Keratinocyte (primary cell): ENCODE measurements at regions not wholly inside any gene's neighbourhood (a gene's known extent, or its start where the extent isn't known, plus 50 kb on each side); places are given as distances from the start of the nearest gene placed in this dataset.

Experiments used
- DNase-seq: peaks from one replicate; pipeline ENCODE4 v3.0.0-alpha.2; 2011; ENCODE audit warnings: low read depth, missing footprints, low spot score
- FAIRE-seq: peaks from 2 replicates; lab custom pipeline; 2011; peaks lifted over from hg19 to GRCh38; lab: Jason Lieb, UNC
- H2AFZ ChIP-seq: 2 replicates; pipeline ENCODE4 v1.6.0; 2012; ENCODE audit warnings: low read length, control low read depth, inconsistent platforms; ENCODE audit not compliant: control insufficient read depth
- H3K27ac ChIP-seq: 2 replicates; pipeline ENCODE4 v1.5.1; 2011; ENCODE audit warnings: low read length; ENCODE audit not compliant: control insufficient read depth, insufficient read depth
- H3K27me3 ChIP-seq: 3 replicates; pipeline ENCODE4 v1.6.0; 2011; ENCODE audit warnings: low read length; ENCODE audit not compliant: control insufficient read depth, insufficient read depth; ENCODE audit errors: extremely low read depth
- H3K36me3 ChIP-seq, 2 experiments: 2 replicates in 1 of 2; 3 replicates in 1 of 2; pipeline ENCODE4 v1.5.1; 2011; ENCODE audit warnings: low read length in 2 of 2, mild to moderate bottlenecking in 1 of 2; ENCODE audit not compliant: control insufficient read depth in 2 of 2, insufficient read depth in 2 of 2; ENCODE audit errors: extremely low read depth in 1 of 2
- H3K4me1 ChIP-seq: 3 replicates; pipeline ENCODE4 v1.5.1; 2011; ENCODE audit warnings: low read length; ENCODE audit not compliant: control insufficient read depth, insufficient read depth; ENCODE audit errors: extremely low read depth
- H3K4me2 ChIP-seq: 3 replicates; pipeline ENCODE4 v1.6.0; 2011; ENCODE audit warnings: low read depth, low read length; ENCODE audit not compliant: control insufficient read depth, insufficient read depth; ENCODE audit errors: extremely low read depth
- H3K4me3 ChIP-seq, 3 experiments: fragments of 200-600 bp in 1 of 3; sonication (generic) in 1 of 3; 2 replicates in 2 of 3; 3 replicates in 1 of 3; pipeline ENCODE4 v1.5.1; 2011 to 2016; ENCODE audit warnings: low read length in 3 of 3, mild to moderate bottlenecking in 3 of 3, control low read depth in 2 of 3, inconsistent platforms in 1 of 3, low read depth in 1 of 3, mixed read lengths in 1 of 3, mixed run types in 1 of 3, moderate library complexity in 1 of 3; ENCODE audit not compliant: control insufficient read depth in 2 of 3, insufficient read depth in 2 of 3; ENCODE audit errors: extremely low read depth in 1 of 3
- H3K79me2 ChIP-seq: 2 replicates; pipeline ENCODE4 v1.6.0; 2012; ENCODE audit warnings: low read length; ENCODE audit not compliant: control insufficient read depth, insufficient read depth
- H3K9ac ChIP-seq: 3 replicates; pipeline ENCODE4 v1.6.0; 2011; ENCODE audit warnings: low read length; ENCODE audit not compliant: control insufficient read depth, insufficient read depth; ENCODE audit errors: extremely low read depth
- H3K9me1 ChIP-seq: 3 replicates; pipeline ENCODE4 v1.6.0; 2011; ENCODE audit warnings: low read length; ENCODE audit not compliant: control insufficient read depth, insufficient read depth; ENCODE audit errors: extremely low read depth
- H3K9me3 ChIP-seq: 2 replicates; pipeline ENCODE4 v1.5.1; 2012; ENCODE audit warnings: low read depth, low read length; ENCODE audit not compliant: control insufficient read depth
- H4K20me1 ChIP-seq: 3 replicates; pipeline ENCODE4 v1.6.0; 2011; ENCODE audit warnings: low read length; ENCODE audit not compliant: control insufficient read depth, insufficient read depth; ENCODE audit errors: extremely low read depth
- CTCF ChIP-seq, 3 experiments: IDR thresholded peaks in 1 of 3; conservative IDR thresholded peaks in 1 of 3; optimal IDR thresholded peaks in 1 of 3; 2 replicates in 2 of 3; 3 replicates in 1 of 3; pipeline versions ENCODE3 to v1.5.1; 2011; ENCODE audit warnings: low read length in 3 of 3, mild to moderate bottlenecking in 3 of 3, moderate library complexity in 2 of 3, control low read depth in 1 of 3, inconsistent platforms in 1 of 3; ENCODE audit not compliant: insufficient read depth in 2 of 3; ENCODE audit errors: extremely low read depth in 1 of 3
- EZH2 ChIP-seq: IDR thresholded peaks from one replicate; pipeline ENCODE4 v1.6.1; 2012; ENCODE audit warnings: inconsistent platforms, mild to moderate bottlenecking, low read length, moderate library complexity
- dilution Hi-C: fragments of 300-500 bp; cut with MboI; formaldehyde crosslinking; loops from one replicate; pipeline ENCODE4 v1.7.0; 2020; ENCODE audit warnings: low sequenced_read_pairs; ENCODE audit not compliant: extremely low pct_ligation_motif_present

DNA sequence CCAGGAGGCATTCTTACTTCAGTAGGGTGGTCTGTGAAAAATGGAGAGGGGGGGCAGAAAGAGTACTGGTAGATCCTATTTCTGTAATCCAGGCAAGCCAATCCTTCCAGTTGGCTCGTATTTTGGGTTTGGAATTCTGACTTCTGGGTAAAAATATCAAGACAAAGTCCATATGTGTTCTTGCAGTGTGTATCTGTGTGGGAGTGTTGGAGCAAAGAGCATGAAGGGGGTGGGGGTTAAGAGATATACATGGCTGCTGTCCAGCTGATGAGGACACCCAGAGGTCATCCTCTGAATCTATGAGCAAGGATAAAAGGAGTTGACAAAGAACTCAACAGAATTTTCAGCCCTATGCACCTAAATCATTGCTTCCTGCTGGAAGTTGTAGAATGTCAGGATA, 375.8 kb upstream of the PIK3C3 start:
- no peak overlapping the region for H3K27ac ChIP-seq
- no peak overlapping the region for H3K4me2 ChIP-seq
- H3K9ac ChIP-seq: no peak overlapping the region
- no peaks in the 10 kb centered on the region for H3K9me1 ChIP-seq
- no peak overlapping the region for H3K4me3 ChIP-seq
- no peak overlapping the region for H2AFZ ChIP-seq
- no peaks in the 10 kb centered on the region for H3K79me2 ChIP-seq
- H3K9me3 ChIP-seq: no peaks in the 10 kb centered on the region
- DNase-seq: no peak
- H4K20me1 ChIP-seq: no peaks in the 10 kb centered on the region
- no peaks in the 10 kb centered on the region for H3K36me3 ChIP-seq
- dilution Hi-C loops: no loop called here
- H3K4me1 ChIP-seq: no peaks in the 10 kb centered on the region
- no peak for TF ChIP-seq CTCF (optimal IDR thresholded peaks at IDR 0.05 in 1 of 3, IDR thresholded peaks at IDR 0.05 in 1 of 3, conservative IDR thresholded peaks at IDR 0.05 in 1 of 3; ENCODE audit: extremely low read depth in 1 of 3, insufficient read depth in 2 of 3, low read length in 3 of 3)
- no peak for TF ChIP-seq EZH2
- no peaks in the 10 kb centered on the region for H3K27me3 ChIP-seq
- no peak for FAIRE-seq

DNA sequence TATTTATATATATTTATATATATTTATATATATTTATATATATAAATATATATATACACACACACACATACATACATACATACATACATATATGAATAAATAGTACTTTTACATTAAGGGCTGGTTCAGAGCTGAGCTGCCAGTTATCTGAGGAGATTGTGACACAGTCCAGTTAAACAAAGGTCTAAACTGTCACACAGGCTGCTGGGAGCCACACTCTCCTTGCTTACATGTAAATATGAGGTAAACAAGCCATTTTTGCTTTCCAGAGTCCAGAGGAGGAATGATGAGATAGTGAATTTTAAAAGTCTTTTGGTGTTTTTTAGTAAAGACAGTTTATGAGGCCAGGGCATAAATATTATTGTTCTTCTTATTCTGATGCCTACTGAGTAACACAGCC, 377.5 kb upstream of the PIK3C3 start:
- no peak overlapping the region for H3K27ac ChIP-seq
- no peaks in the 10 kb centered on the region for H3K27me3 ChIP-seq
- H3K9me3 ChIP-seq: no peaks in the 10 kb centered on the region
- H3K79me2 ChIP-seq: no peaks in the 10 kb centered on the region
- no peak for DNase-seq
- TF ChIP-seq EZH2 (no peak), CTCF (optimal IDR thresholded peaks at IDR 0.05 in 1 of 3, IDR thresholded peaks at IDR 0.05 in 1 of 3, conservative IDR thresholded peaks at IDR 0.05 in 1 of 3; ENCODE audit: extremely low read depth in 1 of 3, insufficient read depth in 2 of 3, low read length in 3 of 3) (no peak)
- dilution Hi-C loops: no loop called here
- no peaks in the 10 kb centered on the region for H3K4me1 ChIP-seq
- no peak overlapping the region for H3K9ac ChIP-seq
- H2AFZ ChIP-seq: no peak overlapping the region
- no peak for FAIRE-seq
- H3K4me2 ChIP-seq: no peak overlapping the region
- no peaks in the 10 kb centered on the region for H4K20me1 ChIP-seq
- H3K9me1 ChIP-seq: no peaks in the 10 kb centered on the region
- no peak overlapping the region for H3K4me3 ChIP-seq
- no peaks in the 10 kb centered on the region for H3K36me3 ChIP-seq
